ENCODE measurements at regions not wholly inside any gene's neighbourhood (a gene's known extent, or its start where the extent isn't known, plus 50 kb on each side); places are given as distances from the start of the nearest gene placed in this dataset.

DNA sequence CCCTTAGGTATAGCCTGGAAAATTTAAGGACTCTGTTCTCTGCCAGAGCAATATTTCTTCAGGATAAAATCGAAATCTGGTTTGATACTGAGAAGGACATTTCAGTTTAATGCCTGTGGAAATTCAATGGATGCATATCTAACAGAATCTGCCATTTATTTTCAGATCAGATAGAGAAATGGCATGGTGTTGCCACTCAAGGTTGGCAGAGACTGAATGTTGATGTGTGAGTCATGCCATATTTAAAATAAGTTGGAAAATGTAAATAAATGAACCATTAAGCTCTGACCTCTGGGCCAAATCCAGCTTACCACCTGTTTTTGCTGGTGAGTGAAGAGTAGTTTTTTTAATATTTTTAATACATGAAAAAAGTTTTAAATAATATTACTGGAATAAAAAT is 594.6 kb downstream of the DOK5 start:
- no peak for TF ChIP-seq FOXA1 (IDR thresholded peaks at IDR 0.05)
- TF ChIP-seq SUZ12 (IDR thresholded peaks at IDR 0.05) = no peak
- TF ChIP-seq NFRKB (IDR thresholded peaks at IDR 0.05) = no peak
- TF ChIP-seq SP1 (IDR thresholded peaks at IDR 0.05) = no peak
- TF ChIP-seq ZNF384 (IDR thresholded peaks at IDR 0.05) = no peak
- TF ChIP-seq ELF4 (IDR thresholded peaks at IDR 0.05) = no peak
- no peak for TF ChIP-seq TARDBP (IDR thresholded peaks at IDR 0.05)
